ENCODE measurements at regions not wholly inside any gene's neighbourhood (a gene's known extent, or its start where the extent isn't known, plus 50 kb on each side); places are given as distances from the start of the nearest gene placed in this dataset.

DNA sequence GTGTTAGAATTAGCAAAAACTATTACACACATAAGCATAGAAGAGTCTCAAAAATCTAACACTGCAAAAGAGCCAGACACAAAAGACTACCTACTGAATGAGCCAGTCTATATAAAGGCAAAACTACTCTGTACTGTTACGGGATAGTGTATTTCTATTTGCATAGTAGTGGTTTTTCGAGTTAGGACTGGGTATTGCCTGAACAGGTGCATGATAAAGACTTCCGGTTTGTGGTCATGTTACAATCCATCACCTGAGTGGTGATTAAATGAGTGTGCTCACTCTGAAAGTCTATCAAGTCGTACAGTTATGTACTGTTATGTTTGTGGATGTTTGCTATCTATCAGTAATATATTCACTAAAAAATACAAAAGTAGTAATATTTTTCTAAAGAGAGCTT is 523.3 kb upstream of the SYT4 start:
- TF ChIP-seq, protein P1, sequence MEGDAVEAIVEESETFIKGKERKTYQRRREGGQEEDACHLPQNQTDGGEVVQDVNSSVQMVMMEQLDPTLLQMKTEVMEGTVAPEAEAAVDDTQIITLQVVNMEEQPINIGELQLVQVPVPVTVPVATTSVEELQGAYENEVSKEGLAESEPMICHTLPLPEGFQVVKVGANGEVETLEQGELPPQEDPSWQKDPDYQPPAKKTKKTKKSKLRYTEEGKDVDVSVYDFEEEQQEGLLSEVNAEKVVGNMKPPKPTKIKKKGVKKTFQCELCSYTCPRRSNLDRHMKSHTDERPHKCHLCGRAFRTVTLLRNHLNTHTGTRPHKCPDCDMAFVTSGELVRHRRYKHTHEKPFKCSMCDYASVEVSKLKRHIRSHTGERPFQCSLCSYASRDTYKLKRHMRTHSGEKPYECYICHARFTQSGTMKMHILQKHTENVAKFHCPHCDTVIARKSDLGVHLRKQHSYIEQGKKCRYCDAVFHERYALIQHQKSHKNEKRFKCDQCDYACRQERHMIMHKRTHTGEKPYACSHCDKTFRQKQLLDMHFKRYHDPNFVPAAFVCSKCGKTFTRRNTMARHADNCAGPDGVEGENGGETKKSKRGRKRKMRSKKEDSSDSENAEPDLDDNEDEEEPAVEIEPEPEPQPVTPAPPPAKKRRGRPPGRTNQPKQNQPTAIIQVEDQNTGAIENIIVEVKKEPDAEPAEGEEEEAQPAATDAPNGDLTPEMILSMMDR (IDR thresholded peaks at IDR 0.05) = no peak
- no peak for TF ChIP-seq POLR2A (IDR thresholded peaks at IDR 0.05)
